ENCODE measurements at regions not wholly inside any gene's neighbourhood (a gene's known extent, or its start where the extent isn't known, plus 50 kb on each side); places are given as distances from the start of the nearest gene placed in this dataset.
"Not testable (repeated sequence)": the region's sequence is repeated elsewhere in the genome, so short reads cannot be mapped to it uniquely, and the experiment has no call there.

DNA sequence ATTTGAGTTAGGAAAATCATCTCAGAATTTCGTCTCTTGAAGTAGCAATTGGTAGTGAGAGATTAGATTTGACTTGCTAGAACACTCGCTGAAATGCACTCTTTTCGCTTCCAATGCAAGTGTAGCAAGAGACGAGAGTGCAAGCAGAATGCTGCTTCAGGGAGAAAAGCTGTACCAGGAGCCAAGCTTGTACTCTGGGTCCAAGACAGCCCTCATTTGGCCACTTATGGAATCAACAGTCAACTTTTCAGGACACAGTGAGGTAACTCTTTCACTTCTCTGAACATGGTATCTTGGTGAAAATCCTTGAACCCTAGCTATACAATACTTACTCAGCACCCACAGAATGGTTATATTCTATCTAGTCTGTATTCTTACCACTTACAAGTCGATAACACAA lies 107.6 kb upstream of the TERB2 start:
- in situ Hi-C loops (cut with MboI; ENCODE audit: low sequenced_read_pairs): not testable (repeated sequence)

DNA sequence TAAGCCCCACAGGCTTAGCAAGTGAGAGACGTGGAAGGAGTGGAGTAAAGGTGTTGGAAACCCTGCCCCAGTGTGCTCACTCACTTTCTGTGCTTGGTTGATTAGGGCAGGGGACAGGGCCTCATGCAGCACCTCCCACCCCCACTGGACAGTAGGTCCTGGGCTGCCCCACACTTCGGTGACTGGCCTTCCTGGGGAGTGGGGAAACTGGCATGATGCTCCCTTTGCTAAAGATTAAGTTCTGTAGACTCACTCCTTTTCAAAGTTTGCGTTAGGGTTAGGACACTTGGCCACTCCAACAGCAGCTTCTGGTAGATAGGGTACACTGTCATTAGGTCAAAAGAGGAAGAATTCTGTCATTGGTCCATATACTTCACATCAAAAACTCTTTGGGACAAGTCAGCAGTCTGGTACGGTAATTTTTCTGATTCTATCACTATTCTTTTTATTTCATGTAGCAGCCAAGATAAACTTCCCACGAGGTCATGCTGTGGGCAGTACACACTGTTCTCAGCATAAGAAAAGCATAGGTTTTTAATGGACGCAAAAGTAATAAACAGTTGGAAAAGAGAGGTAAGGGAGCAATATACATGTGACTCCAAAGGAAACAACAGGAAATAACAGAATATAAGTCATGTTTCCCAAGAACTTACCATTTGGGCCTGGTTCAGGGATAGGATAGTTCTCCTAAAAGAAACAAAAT lies 106.6 kb upstream of the TERB2 start:
- in situ Hi-C loops (cut with MboI; ENCODE audit: low sequenced_read_pairs): not testable (repeated sequence)

DNA sequence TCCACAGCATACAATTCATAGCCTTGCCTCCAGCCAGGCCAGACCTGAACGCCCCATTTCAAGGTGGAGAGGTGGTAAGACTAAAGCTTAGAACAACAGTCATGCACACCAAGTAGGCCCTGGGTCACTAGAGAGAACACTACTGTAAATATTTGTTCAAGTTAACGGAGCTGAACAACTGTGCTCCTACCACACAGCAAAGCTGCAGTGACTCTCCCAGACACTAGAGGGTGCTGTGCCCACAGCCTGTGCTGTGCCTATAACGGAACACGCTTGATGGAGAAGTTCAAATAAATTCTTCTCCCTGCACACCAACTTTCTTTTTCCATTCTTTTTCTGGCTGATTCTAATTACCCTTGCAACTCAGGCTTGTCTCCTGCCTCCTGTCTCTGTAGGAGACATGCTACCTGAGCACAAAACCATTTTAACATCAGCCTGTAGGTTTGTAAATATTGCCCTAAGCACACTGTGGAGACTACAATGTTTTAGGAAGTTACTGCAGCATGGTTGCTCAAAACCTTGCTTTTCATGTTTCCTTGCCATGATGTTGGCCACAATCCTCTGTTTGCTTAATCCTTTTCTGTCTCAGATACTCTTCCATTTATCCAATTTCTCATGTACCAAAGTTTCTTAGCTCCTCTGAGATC lies 103.1 kb upstream of the TERB2 start:
- in situ Hi-C loops (cut with MboI; ENCODE audit: low sequenced_read_pairs): not testable (repeated sequence)

GRCh38 chr15:44854696-44855095 lies 101.8 kb upstream of the TERB2 start:
- in situ Hi-C loops (cut with MboI; ENCODE audit: low sequenced_read_pairs): not testable (repeated sequence)

DNA sequence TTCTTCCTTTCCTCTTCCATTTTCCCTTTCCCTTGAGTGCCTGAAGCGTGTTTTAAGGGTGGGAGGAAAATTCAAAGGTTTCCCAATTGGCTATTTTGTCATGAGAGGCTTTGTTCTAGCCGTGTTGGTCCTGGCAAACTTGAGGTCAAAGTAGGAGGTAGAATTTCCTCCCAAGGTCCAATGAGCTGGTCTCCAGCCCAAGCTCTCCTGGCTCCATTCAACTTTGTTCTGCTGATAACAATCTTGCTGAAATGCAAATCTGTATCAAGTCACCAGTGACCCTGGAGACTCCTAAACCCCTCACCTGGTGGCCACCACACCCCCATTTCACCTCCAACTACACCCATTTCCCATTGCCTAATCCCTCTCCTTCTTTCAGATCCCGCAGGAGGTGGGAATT lies 100.2 kb upstream of the TERB2 start:
- in situ Hi-C loops (cut with MboI; ENCODE audit: low sequenced_read_pairs): not testable (repeated sequence)

- in situ Hi-C loops (cut with MboI; ENCODE audit: low sequenced_read_pairs): not testable (repeated sequence)
Measured at GRCh38 chr15:44857164-44857710, 99.2 kb upstream of the TERB2 start.

GRCh38 chr15:44859088-44859487 lies 97.4 kb upstream of the TERB2 start:
- in situ Hi-C loops (cut with MboI; ENCODE audit: low sequenced_read_pairs): not testable (repeated sequence)

GRCh38 chr15:44860168-44860567 lies 96.3 kb upstream of the TERB2 start:
- in situ Hi-C loops (cut with MboI; ENCODE audit: low sequenced_read_pairs): loop anchor here (10.0 kb wide), 1 partner anchor 165 kb away; the partner anchor contains the start of gene SORD

GRCh38 chr15:44861439-44861910 lies 95.0 kb upstream of the TERB2 start:
- in situ Hi-C loops (cut with MboI; ENCODE audit: low sequenced_read_pairs): loop anchor here (10.0 kb wide), 1 partner anchor 163 kb away; the partner anchor contains the start of gene SORD

DNA sequence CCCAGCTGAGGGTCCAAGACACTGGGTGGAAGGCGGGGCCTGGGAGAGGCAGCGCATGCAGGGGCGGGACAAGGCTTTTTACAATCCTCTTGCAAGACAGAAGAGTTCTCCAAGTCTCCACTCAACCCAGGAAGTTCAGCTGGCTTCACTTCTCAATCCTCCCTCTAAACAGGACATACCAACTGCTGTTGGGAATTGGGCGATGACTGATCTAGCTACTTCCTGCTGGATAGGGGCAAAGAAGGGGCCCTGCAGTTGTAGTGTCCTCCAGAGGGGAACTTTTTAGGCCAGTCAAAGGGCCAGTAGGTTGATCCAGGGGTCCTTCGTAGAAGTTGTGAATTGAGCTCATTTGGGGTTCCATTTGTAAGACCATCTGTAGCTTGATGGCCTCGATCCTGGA lies 94.6 kb upstream of the TERB2 start:
- in situ Hi-C loops (cut with MboI; ENCODE audit: low sequenced_read_pairs): loop anchor here (10.0 kb wide), 1 partner anchor 163 kb away; the partner anchor contains the start of gene SORD

DNA sequence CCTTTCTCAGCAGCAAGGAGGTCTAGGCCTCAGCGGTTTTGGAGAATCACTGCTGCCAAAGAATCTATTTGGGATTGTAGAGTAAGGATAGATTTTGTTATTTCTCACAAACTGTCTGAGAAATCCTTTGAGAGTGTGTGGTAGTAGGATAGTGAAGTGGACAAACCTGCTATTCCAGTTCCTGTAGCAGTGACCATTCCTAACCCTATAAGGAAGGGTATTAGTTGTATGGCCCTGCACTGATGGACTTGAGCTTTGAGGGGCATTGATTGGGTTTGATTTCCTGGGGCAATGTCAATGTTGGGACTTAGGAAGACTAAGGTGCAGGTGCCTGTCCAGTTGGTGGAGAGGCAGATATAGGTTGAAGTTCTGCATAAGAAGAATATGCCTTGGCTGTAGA lies 93.6 kb upstream of the TERB2 start:
- in situ Hi-C loops (cut with MboI; ENCODE audit: low sequenced_read_pairs): loop anchor here (10.0 kb wide), 1 partner anchor 162 kb away; the partner anchor contains the start of gene SORD

DNA sequence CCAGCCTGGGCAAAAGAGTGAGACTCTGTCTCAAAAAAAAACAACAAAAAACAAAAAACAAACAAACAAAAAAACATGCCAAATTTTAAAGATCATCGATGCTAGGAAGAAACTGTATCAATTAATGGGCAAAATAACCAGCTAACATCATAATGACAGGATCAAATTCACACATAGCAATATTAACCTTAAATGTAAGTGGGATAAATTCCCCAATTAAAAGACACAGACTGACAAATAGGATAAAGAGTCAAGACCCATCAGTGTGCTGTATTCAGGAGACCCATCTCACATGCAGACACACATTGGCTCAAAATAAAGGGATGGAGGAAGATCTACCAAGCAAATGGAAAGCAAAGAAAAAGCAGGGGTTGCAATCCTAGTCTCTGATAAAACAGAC lies 88.4 kb upstream of the TERB2 start:
- in situ Hi-C loops (cut with MboI; ENCODE audit: low sequenced_read_pairs): loop anchor here (10.0 kb wide), 1 partner anchor 157 kb away; the partner anchor contains the start of gene SORD

DNA sequence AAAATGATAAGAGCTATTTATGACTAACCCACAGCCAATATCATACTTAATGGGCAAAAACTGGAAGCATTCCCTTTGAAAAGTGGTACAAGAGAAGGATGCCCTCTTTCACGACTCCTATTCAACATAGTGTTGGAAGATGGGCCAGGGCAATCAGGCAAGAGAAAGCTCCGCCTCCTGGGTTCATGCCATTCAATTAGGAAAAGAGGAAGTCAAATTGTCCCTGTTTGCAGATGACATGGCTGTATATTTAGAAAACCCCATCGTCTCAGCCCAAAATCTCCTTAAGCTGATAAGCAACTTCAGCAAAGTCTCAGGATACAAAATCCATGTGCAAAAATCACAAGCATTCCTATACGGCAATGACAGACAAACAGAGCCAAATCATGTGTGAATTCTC lies 86.4 kb upstream of the TERB2 start:
- in situ Hi-C loops (cut with MboI; ENCODE audit: low sequenced_read_pairs): not testable (repeated sequence)

GRCh38 chr15:44873103-44873502 lies 83.4 kb upstream of the TERB2 start:
- in situ Hi-C loops (cut with MboI; ENCODE audit: low sequenced_read_pairs): no loop called here

DNA sequence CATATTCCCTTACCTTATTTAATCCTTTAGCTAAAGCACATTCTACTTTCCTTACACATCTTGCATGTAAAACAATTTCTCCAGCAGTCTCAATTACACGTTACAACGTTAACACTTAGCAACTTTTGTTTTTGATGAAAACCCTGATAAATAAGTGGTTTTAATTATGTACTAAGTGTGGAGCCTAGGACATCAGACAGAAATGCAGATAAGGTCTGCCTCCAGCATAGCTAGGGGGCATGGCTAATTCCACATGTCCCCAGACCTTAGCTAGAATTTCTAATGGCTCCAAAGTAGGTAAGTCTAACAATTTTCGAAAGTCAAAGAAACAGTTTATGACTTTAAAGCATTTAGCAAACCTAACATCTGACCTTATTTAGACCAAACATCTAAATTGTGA lies 77.4 kb upstream of the TERB2 start:
- in situ Hi-C loops (cut with MboI; ENCODE audit: low sequenced_read_pairs): no loop called here

DNA sequence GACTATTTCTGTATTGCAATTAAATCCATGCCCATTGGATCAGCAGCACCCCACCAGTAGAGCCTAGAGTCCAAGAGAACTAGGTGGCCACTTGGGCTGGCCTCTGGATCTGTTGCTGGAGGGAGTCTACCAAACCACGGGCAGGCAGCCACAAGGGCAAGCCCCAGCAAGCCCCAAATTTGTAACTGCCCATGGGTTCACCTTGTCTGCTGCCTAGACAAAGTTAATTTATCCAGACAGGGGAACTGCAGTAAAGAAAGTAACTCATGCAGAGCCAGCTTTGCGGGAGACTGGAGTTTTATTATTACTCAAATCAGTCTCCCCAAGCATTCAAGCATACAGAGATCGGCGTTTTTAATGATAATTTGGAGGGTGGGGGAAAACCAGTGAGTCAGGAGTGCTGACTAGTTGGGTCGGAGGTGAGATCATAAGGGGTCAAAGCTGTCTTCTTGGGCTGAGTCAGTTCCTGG lies 74.0 kb upstream of the TERB2 start:
- in situ Hi-C loops (cut with MboI; ENCODE audit: low sequenced_read_pairs): no loop called here

DNA sequence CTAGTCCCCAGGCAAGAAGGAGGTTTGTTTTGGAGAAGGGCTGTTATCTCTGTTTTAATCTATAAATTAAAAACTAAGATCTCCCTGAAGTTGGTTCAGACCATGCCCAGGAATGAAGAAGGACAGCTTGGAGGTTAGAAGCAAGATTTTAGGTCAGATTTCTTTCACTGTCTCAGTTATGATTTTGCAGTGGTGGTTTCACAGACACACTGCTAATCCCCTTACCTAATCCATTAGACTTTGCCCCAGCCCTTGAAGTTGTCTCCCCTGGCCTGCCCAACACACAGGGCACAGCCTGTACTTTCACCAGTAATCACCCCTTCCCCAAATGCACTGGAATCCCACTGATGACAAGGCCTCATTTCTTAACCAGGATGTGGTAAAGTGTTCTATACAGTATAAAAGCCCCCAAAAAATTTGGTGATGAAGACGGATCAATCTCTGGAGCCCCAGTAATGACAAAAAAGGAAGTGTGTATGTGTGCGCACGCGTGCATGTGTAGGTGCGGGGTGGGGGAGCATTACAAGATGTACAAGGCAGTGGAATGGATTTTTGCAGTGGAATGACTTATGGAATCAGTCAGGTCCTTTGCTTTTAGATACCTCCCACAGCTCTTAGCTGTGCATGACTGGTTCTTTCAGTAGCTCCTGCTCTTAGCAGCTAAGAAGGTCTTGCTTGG lies 73.1 kb upstream of the TERB2 start:
- in situ Hi-C loops (cut with MboI; ENCODE audit: low sequenced_read_pairs): no loop called here

DNA sequence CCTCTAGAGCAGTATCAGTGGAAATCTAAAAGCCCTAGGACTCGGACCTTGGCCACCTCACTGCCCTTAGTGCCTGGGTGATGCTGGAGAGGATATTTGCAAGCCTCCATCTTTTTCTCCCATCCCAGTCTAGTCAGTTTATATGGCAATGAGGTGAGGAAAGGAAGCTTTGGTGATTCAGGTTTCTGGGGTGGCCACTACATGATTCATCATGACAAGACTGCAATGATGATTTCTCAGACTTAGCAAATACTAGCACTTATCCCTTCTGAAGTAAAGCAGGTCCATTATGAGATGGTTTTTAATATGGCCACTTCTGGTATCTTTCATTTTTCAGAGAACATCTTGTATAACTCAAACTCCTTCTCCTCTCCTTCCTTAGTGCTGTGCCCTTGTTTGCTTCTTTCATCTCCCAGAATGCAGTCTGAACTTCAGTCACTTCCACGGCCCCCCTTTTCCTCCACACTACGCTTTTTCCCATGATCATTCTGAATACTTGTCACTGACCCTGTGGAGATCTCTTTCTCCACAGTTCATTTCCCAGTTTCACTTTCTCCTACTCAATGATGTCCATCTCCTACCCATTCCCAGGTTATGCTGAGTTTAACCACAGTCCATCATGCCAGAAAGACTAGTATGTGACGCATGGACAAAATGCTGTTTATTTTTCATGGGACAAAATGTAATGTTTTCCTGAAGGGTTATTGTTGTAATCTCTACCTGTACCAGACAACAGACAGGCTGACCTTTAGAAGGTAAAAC lies 57.4 kb upstream of the TERB2 start:
- in situ Hi-C loops (cut with MboI; ENCODE audit: low sequenced_read_pairs): not testable (repeated sequence)

GRCh38 chr15:44899775-44900174 lies 56.7 kb upstream of the TERB2 start:
- in situ Hi-C loops (cut with MboI; ENCODE audit: low sequenced_read_pairs): not testable (repeated sequence)

GRCh38 chr15:44900796-44901195 lies 55.7 kb upstream of the TERB2 start:
- in situ Hi-C loops (cut with MboI; ENCODE audit: low sequenced_read_pairs): not testable (repeated sequence)
